ENCODE measurements at regions not wholly inside any gene's neighbourhood (a gene's known extent, or its start where the extent isn't known, plus 50 kb on each side); places are given as distances from the start of the nearest gene placed in this dataset.

- no peaks in the 10 kb centered on the region for H3K4me1 ChIP-seq (ENCODE audit: insufficient read depth, low read length)
- no peak overlapping the region for H3K4me2 ChIP-seq (ENCODE audit: low read length)
- H3F3A ChIP-seq (ENCODE audit: low read length, unreplicated experiment): no peaks in the 10 kb centered on the region
- no peaks in the 10 kb centered on the region for H3K27me3 ChIP-seq (ENCODE audit: low read length)
- no peak overlapping the region for H3K4me3 ChIP-seq (ENCODE audit: low read length)
- no peaks in the 10 kb centered on the region for H3K9me3 ChIP-seq (ENCODE audit: low read length)
- CTCF ChIA-PET: no interaction called here
- BruUV-seq (replicated peaks): no TSS peak
- intact Hi-C loops (cut with micrococcal nuclease): no loop called here
- H4K20me1 ChIP-seq (ENCODE audit: low read length): no peaks in the 10 kb centered on the region
- POLR2A ChIA-PET (ENCODE audit: unreplicated experiment): no interaction called here
- H3K9ac ChIP-seq (ENCODE audit: low read length): no peak overlapping the region
- no peaks in the 10 kb centered on the region for H3K36me3 ChIP-seq (ENCODE audit: low read depth, low read length)
- H3K79me2 ChIP-seq (ENCODE audit: low read length): no peaks in the 10 kb centered on the region
- TF ChIP-seq EZH2phosphoT487 (IDR thresholded peaks at IDR 0.05; ENCODE audit: borderline replicate concordance, low read length) (no peak), CTCF (conservative IDR thresholded peaks at IDR 0.05; ENCODE audit: low read depth, low read length) (no peak), EZH2 (IDR thresholded peaks at IDR 0.05; ENCODE audit: low read length, unreplicated experiment) (no peak)
- no peak overlapping the region for H2AFZ ChIP-seq (ENCODE audit: low read length)
- H3K27ac ChIP-seq (ENCODE audit: low read length): no peak overlapping the region
- H3K9me2 ChIP-seq (replicated peaks; ENCODE audit: low read length): no peaks in the 10 kb centered on the region
- no peak for ATAC-seq
- no peak for DNase-seq
These were observed 82.1 kb upstream of the SGCE start for GRCh38 chr7:94738071-94738470.

GRCh38 chr7:94739180-94739579 lies 83.2 kb upstream of the SGCE start:
- Histone ChIP-seq H3K27me3 (ENCODE audit: low read length) (no peaks in the 10 kb centered on the region), H3K27ac (ENCODE audit: low read length) (no peak overlapping the region), H3K79me2 (ENCODE audit: low read length) (no peaks in the 10 kb centered on the region), H3F3A (ENCODE audit: low read length, unreplicated experiment) (no peaks in the 10 kb centered on the region), H3K9me3 (ENCODE audit: low read length) (no peaks in the 10 kb centered on the region), H3K9ac (ENCODE audit: low read length) (no peak overlapping the region), H2AFZ (ENCODE audit: low read length) (no peak overlapping the region), H3K9me2 (replicated peaks; ENCODE audit: low read length) (no peaks in the 10 kb centered on the region), H3K4me1 (ENCODE audit: insufficient read depth, low read length) (no peaks in the 10 kb centered on the region), H3K36me3 (ENCODE audit: low read depth, low read length) (no peaks in the 10 kb centered on the region), H3K4me3 (ENCODE audit: low read length) (no peak overlapping the region), H4K20me1 (ENCODE audit: low read length) (no peaks in the 10 kb centered on the region), H3K4me2 (ENCODE audit: low read length) (no peak overlapping the region)
- ChIA-PET POLR2A (ENCODE audit: unreplicated experiment) (no interaction called here), CTCF (no interaction called here)
- intact Hi-C loops (cut with micrococcal nuclease): no loop called here
- BruUV-seq (replicated peaks): no TSS peak
- DNase-seq (no peak), ATAC-seq (no peak)
- TF ChIP-seq CTCF (conservative IDR thresholded peaks at IDR 0.05; ENCODE audit: low read depth, low read length) (no peak), EZH2phosphoT487 (IDR thresholded peaks at IDR 0.05; ENCODE audit: borderline replicate concordance, low read length) (no peak), EZH2 (IDR thresholded peaks at IDR 0.05; ENCODE audit: low read length, unreplicated experiment) (no peak)

- CTCF ChIA-PET: no interaction called here
- ATAC-seq: no peak
These were observed 84.6 kb upstream of the SGCE start for GRCh38 chr7:94740509-94740908.

More at GRCh38 chr7:94740509-94740908, 84.6 kb upstream of the SGCE start:
- H4K20me1 ChIP-seq (ENCODE audit: low read length): no peaks in the 10 kb centered on the region
- H2AFZ ChIP-seq (ENCODE audit: low read length): no peak overlapping the region
- no peak for TF ChIP-seq EZH2 (IDR thresholded peaks at IDR 0.05; ENCODE audit: low read length, unreplicated experiment)
- no peak for TF ChIP-seq CTCF (conservative IDR thresholded peaks at IDR 0.05; ENCODE audit: low read depth, low read length)
- TF ChIP-seq EZH2phosphoT487 (IDR thresholded peaks at IDR 0.05; ENCODE audit: borderline replicate concordance, low read length): no peak
- BruUV-seq (replicated peaks): no TSS peak
- intact Hi-C loops (cut with micrococcal nuclease): no loop called here
- no peaks in the 10 kb centered on the region for H3F3A ChIP-seq (ENCODE audit: low read length, unreplicated experiment)
- H3K79me2 ChIP-seq (ENCODE audit: low read length): no peaks in the 10 kb centered on the region
- no peak for DNase-seq
- H3K4me2 ChIP-seq (ENCODE audit: low read length): no peak overlapping the region
- H3K4me1 ChIP-seq (ENCODE audit: insufficient read depth, low read length): no peaks in the 10 kb centered on the region
- POLR2A ChIA-PET (ENCODE audit: unreplicated experiment): no interaction called here
- no peaks in the 10 kb centered on the region for H3K9me2 ChIP-seq (replicated peaks; ENCODE audit: low read length)
- H3K27ac ChIP-seq (ENCODE audit: low read length): no peak overlapping the region
- no peaks in the 10 kb centered on the region for H3K27me3 ChIP-seq (ENCODE audit: low read length)
- H3K4me3 ChIP-seq (ENCODE audit: low read length): no peak overlapping the region
- H3K9ac ChIP-seq (ENCODE audit: low read length): no peak overlapping the region
- no peaks in the 10 kb centered on the region for H3K36me3 ChIP-seq (ENCODE audit: low read depth, low read length)
- no peaks in the 10 kb centered on the region for H3K9me3 ChIP-seq (ENCODE audit: low read length)

Measured in PC-3 (cell line).